WTC11 (cell line): ENCODE measurements at regions not wholly inside any gene's neighbourhood (a gene's known extent, or its start where the extent isn't known, plus 50 kb on each side); places are given as distances from the start of the nearest gene placed in this dataset.

Experiments used
- ATAC-seq: fragments of 200-7000 bp; cut with Tn5 transposase; 2 replicates; pipeline ENCODE4 v1.10.0; 2021; ENCODE audit warnings: mild to moderate bottlenecking, moderate library complexity
- CTCF ChIA-PET: fragments of 300-600 bp; sonication (Branson Sonifier 250); formaldehyde crosslinking; loops from one replicate; lab custom pipeline; 2021; ENCODE audit warnings: antibody characterized with exemption; lab: Charles Lee
- POLR2A ChIA-PET: fragments of 350-600 bp; sonication (Branson Sonifier 250); formaldehyde crosslinking; loops from one replicate; lab custom pipeline; 2021; ENCODE audit warnings: antibody characterized with exemption; lab: Charles Lee
- DNase-seq: peaks from one replicate; pipeline ENCODE4 v3.0.0; 2021; ENCODE audit warnings: low spot score
- H3K27ac Mint-ChIP-seq: 2 replicates; pipeline ENCODE4 v1.8.0; 2021; ENCODE audit warnings: mixed read lengths
- H3K27me3 Mint-ChIP-seq: 2 replicates; pipeline ENCODE4 v1.8.0; 2021; ENCODE audit warnings: low read depth, mild to moderate bottlenecking, moderate library complexity, mixed read lengths
- H3K36me3 Mint-ChIP-seq: 2 replicates; pipeline ENCODE4 v1.8.0; 2021; ENCODE audit warnings: mixed read lengths
- H3K4me1 Mint-ChIP-seq: 2 replicates; pipeline ENCODE4 v1.8.0; 2022; ENCODE audit warnings: mixed read lengths
- H3K4me3 Mint-ChIP-seq: 2 replicates; pipeline ENCODE4 v1.8.0; 2021; ENCODE audit warnings: mild to moderate bottlenecking, moderate library complexity, mixed read lengths
- H3K9me3 Mint-ChIP-seq: 2 replicates; pipeline ENCODE4 v1.8.0; 2021; ENCODE audit warnings: mixed read lengths
- ESRRA ChIP-seq: sonication (generic); formaldehyde crosslinking; IDR thresholded peaks from 2 replicates; pipeline ENCODE4 v1.8.1; 2022; ENCODE audit warnings: mild to moderate bottlenecking, missing genetic modification reagents, borderline replicate concordance
- FOXJ3 ChIP-seq: sonication (generic); formaldehyde crosslinking; IDR thresholded peaks from 2 replicates; pipeline ENCODE4 v1.9.0; 2021; ENCODE audit warnings: missing genetic modification reagents, mild to moderate bottlenecking, borderline replicate concordance
- GTF2I ChIP-seq: fragments of 250-450 bp; sonication (Bioruptor Pico); conservative IDR thresholded peaks from 2 replicates; pipeline ENCODE4 v1.4.0; 2021; ENCODE audit warnings: mild to moderate bottlenecking
- JAZF1 ChIP-seq: fragments of 250-450 bp; sonication (Bioruptor Pico); IDR thresholded peaks from 2 replicates; pipeline ENCODE4 v1.9.0; 2021; ENCODE audit warnings: moderate library complexity, mild to moderate bottlenecking, inconsistent platforms
- KAT7 ChIP-seq: sonication (generic); formaldehyde crosslinking; IDR thresholded peaks from 2 replicates; pipeline ENCODE4 v1.8.1; 2023; ENCODE audit warnings: missing genetic modification reagents, mild to moderate bottlenecking, borderline replicate concordance
- MXD4 ChIP-seq: fragments of 250-450 bp; sonication (Bioruptor Pico); IDR thresholded peaks from 2 replicates; pipeline ENCODE4 v1.8.0; 2021; ENCODE audit warnings: mild to moderate bottlenecking, moderate library complexity, borderline replicate concordance
- SMAD4 ChIP-seq: sonication (generic); formaldehyde crosslinking; IDR thresholded peaks from 2 replicates; pipeline ENCODE4 v1.8.0; 2022; ENCODE audit warnings: mild to moderate bottlenecking, missing genetic modification reagents
- TEAD1 ChIP-seq: sonication (generic); formaldehyde crosslinking; IDR thresholded peaks from 2 replicates; pipeline ENCODE4 v1.8.0; 2022; ENCODE audit warnings: mild to moderate bottlenecking, missing genetic modification reagents
- ZNF317 ChIP-seq: sonication (generic); formaldehyde crosslinking; IDR thresholded peaks from 2 replicates; pipeline ENCODE4 v1.8.1; 2023; ENCODE audit warnings: low read depth, mild to moderate bottlenecking, moderate library complexity, missing genetic modification reagents, borderline replicate concordance
- TF ChIP-seq, protein P1 (sequence below): sonication (generic); formaldehyde crosslinking; IDR thresholded peaks from 2 replicates; pipeline ENCODE4 v1.8.1; 2023; ENCODE audit warnings: mild to moderate bottlenecking, missing genetic modification reagents, moderate library complexity
- TF ChIP-seq, protein P2 (sequence below): fragments of 250-450 bp; sonication (Bioruptor Pico); IDR thresholded peaks from 2 replicates; pipeline ENCODE4 v2.1.2; 2022; ENCODE audit warnings: mild to moderate bottlenecking, moderate library complexity
- TF ChIP-seq, protein P3 (sequence below): sonication (generic); formaldehyde crosslinking; IDR thresholded peaks from 2 replicates; pipeline ENCODE4 v1.8.0; 2023; ENCODE audit warnings: mild to moderate bottlenecking, missing genetic modification reagents
- TF ChIP-seq, protein P4 (sequence below): sonication (generic); formaldehyde crosslinking; IDR thresholded peaks from 2 replicates; pipeline ENCODE4 v1.8.1; 2023; ENCODE audit warnings: mild to moderate bottlenecking, missing genetic modification reagents, moderate library complexity
- TF ChIP-seq, protein P5 (sequence below): sonication (generic); formaldehyde crosslinking; IDR thresholded peaks from 2 replicates; pipeline ENCODE4 v1.8.0; 2022; ENCODE audit warnings: missing genetic modification reagents
- TF ChIP-seq, protein P6 (sequence below): sonication (generic); formaldehyde crosslinking; IDR thresholded peaks from 2 replicates; pipeline ENCODE4 v1.8.1; 2022; ENCODE audit warnings: mild to moderate bottlenecking, moderate library complexity, missing genetic modification reagents
- TF ChIP-seq, protein P7 (sequence below): sonication (generic); formaldehyde crosslinking; IDR thresholded peaks from 2 replicates; pipeline ENCODE4 v1.8.0; 2022; ENCODE audit warnings: mild to moderate bottlenecking, missing genetic modification reagents
- TF ChIP-seq, protein P8 (sequence below): fragments of 250-450 bp; sonication (Bioruptor Pico); IDR thresholded peaks from 2 replicates; pipeline ENCODE4 v1.9.0; 2021; ENCODE audit warnings: moderate library complexity, mild to moderate bottlenecking, inconsistent platforms, borderline replicate concordance

DNA sequence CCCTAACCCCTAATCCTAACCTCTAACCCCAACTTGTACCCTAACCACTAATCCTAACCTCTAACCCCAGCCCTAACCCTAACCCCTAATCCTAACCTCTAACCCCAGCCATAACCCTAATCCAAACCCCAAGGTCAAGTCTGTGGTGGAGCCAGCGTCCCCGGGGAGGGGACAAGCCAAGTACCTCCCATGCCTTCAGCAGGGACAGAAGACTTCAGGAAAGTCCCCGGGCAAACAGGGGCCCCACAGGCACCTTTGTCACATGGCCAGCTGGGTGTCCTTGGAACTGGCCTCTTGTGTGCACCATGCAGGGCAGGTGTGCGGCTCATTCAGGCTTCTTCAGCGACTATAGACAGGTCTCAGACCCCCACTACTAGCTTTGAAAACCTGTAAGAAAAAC is 555.8 kb downstream of the BRD1 start:
- Mint-ChIP-seq H3K27ac (no peak overlapping the region), H3K4me3 (no peak overlapping the region), H3K36me3 (peaks cover 3% of the 10 kb centered on the region), H3K27me3 (peaks cover 43% of the 10 kb centered on the region), H3K9me3 (peaks cover 4% of the 10 kb centered on the region; the same call in 1 of the 2 replicates)
- ATAC-seq (no peak), DNase-seq (no peak)
- CTCF ChIA-PET: no interaction called here
- POLR2A ChIA-PET: no interaction called here
- TF ChIP-seq, protein P1, sequence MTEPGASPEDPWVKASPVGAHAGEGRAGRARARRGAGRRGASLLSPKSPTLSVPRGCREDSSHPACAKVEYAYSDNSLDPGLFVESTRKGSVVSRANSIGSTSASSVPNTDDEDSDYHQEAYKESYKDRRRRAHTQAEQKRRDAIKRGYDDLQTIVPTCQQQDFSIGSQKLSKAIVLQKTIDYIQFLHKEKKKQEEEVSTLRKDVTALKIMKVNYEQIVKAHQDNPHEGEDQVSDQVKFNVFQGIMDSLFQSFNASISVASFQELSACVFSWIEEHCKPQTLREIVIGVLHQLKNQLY (CRISPR knock-in tag): no peak
- TF ChIP-seq, protein P2, sequence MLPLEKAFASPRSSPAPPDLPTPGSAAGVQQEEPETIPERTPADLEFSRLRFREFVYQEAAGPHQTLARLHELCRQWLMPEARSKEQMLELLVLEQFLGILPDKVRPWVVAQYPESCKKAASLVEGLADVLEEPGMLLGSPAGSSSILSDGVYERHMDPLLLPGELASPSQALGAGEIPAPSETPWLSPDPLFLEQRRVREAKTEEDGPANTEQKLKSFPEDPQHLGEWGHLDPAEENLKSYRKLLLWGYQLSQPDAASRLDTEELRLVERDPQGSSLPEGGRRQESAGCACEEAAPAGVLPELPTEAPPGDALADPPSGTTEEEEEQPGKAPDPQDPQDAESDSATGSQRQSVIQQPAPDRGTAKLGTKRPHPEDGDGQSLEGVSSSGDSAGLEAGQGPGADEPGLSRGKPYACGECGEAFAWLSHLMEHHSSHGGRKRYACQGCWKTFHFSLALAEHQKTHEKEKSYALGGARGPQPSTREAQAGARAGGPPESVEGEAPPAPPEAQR (CRISPR knock-in tag): no peak
- TF ChIP-seq JAZF1 (CRISPR knock-in tag): no peak
- TF ChIP-seq, protein P3, sequence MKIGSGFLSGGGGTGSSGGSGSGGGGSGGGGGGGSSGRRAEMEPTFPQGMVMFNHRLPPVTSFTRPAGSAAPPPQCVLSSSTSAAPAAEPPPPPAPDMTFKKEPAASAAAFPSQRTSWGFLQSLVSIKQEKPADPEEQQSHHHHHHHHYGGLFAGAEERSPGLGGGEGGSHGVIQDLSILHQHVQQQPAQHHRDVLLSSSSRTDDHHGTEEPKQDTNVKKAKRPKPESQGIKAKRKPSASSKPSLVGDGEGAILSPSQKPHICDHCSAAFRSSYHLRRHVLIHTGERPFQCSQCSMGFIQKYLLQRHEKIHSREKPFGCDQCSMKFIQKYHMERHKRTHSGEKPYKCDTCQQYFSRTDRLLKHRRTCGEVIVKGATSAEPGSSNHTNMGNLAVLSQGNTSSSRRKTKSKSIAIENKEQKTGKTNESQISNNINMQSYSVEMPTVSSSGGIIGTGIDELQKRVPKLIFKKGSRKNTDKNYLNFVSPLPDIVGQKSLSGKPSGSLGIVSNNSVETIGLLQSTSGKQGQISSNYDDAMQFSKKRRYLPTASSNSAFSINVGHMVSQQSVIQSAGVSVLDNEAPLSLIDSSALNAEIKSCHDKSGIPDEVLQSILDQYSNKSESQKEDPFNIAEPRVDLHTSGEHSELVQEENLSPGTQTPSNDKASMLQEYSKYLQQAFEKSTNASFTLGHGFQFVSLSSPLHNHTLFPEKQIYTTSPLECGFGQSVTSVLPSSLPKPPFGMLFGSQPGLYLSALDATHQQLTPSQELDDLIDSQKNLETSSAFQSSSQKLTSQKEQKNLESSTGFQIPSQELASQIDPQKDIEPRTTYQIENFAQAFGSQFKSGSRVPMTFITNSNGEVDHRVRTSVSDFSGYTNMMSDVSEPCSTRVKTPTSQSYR (CRISPR knock-in tag): no peak
- TF ChIP-seq ZNF317 (CRISPR knock-in tag): no peak
- TF ChIP-seq, protein P4, sequence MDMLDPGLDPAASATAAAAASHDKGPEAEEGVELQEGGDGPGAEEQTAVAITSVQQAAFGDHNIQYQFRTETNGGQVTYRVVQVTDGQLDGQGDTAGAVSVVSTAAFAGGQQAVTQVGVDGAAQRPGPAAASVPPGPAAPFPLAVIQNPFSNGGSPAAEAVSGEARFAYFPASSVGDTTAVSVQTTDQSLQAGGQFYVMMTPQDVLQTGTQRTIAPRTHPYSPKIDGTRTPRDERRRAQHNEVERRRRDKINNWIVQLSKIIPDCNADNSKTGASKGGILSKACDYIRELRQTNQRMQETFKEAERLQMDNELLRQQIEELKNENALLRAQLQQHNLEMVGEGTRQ (CRISPR knock-in tag): no peak
- no peak for TF ChIP-seq SMAD4
- TF ChIP-seq, all 79 proteins: peak for 0
- H3K4me1 Mint-ChIP-seq: peaks cover 35% of the 10 kb centered on the region

DNA sequence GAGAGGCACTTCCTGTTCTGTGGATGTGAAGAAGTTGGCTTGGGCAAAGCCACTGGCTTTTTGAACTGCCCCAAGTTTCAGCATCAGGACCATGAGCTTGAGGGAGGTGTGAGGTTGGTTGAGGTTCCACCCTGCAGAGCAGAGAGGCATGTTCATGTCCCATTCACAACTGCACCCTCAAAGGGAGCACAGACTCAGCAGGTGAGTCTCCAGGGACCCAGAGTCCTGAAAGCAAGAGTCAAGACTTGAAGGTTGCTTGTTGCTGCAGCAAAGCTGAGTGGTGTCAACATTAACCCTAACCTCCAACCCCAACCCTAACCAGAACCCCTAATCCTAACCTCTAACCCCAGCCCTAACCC is 556.3 kb downstream of the BRD1 start:
- ChIA-PET CTCF (no interaction called here), POLR2A (no interaction called here)
- Mint-ChIP-seq H3K27me3 (peaks cover 43% of the 10 kb centered on the region), H3K36me3 (peaks cover 3% of the 10 kb centered on the region), H3K9me3 (peaks cover 4% of the 10 kb centered on the region; the same call in 1 of the 2 replicates), H3K4me1 (peaks cover 39% of the 10 kb centered on the region), H3K27ac (no peak overlapping the region), H3K4me3 (no peak overlapping the region)
- no peak for ATAC-seq
- DNase-seq: no peak
- TF ChIP-seq ESRRA (no peak), GTF2I (CRISPR knock-in tag) (no peak), KAT7 (CRISPR knock-in tag) (no peak), FOXJ3 (CRISPR knock-in tag) (no peak), MXD4 (CRISPR knock-in tag) (no peak), TEAD1 (CRISPR knock-in tag) (no peak)
- TF ChIP-seq, protein P5, sequence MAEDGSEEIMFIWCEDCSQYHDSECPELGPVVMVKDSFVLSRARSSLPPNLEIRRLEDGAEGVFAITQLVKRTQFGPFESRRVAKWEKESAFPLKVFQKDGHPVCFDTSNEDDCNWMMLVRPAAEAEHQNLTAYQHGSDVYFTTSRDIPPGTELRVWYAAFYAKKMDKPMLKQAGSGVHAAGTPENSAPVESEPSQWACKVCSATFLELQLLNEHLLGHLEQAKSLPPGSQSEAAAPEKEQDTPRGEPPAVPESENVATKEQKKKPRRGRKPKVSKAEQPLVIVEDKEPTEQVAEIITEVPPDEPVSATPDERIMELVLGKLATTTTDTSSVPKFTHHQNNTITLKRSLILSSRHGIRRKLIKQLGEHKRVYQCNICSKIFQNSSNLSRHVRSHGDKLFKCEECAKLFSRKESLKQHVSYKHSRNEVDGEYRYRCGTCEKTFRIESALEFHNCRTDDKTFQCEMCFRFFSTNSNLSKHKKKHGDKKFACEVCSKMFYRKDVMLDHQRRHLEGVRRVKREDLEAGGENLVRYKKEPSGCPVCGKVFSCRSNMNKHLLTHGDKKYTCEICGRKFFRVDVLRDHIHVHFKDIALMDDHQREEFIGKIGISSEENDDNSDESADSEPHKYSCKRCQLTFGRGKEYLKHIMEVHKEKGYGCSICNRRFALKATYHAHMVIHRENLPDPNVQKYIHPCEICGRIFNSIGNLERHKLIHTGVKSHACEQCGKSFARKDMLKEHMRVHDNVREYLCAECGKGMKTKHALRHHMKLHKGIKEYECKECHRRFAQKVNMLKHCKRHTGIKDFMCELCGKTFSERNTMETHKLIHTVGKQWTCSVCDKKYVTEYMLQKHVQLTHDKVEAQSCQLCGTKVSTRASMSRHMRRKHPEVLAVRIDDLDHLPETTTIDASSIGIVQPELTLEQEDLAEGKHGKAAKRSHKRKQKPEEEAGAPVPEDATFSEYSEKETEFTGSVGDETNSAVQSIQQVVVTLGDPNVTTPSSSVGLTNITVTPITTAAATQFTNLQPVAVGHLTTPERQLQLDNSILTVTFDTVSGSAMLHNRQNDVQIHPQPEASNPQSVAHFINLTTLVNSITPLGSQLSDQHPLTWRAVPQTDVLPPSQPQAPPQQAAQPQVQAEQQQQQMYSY: no peak
- TF ChIP-seq, protein P2 (CRISPR knock-in tag): no peak
- TF ChIP-seq, protein P6, sequence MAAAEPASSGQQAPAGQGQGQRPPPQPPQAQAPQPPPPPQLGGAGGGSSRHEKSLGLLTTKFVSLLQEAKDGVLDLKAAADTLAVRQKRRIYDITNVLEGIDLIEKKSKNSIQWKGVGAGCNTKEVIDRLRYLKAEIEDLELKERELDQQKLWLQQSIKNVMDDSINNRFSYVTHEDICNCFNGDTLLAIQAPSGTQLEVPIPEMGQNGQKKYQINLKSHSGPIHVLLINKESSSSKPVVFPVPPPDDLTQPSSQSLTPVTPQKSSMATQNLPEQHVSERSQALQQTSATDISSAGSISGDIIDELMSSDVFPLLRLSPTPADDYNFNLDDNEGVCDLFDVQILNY (CRISPR knock-in tag): no peak
- TF ChIP-seq, protein P7, sequence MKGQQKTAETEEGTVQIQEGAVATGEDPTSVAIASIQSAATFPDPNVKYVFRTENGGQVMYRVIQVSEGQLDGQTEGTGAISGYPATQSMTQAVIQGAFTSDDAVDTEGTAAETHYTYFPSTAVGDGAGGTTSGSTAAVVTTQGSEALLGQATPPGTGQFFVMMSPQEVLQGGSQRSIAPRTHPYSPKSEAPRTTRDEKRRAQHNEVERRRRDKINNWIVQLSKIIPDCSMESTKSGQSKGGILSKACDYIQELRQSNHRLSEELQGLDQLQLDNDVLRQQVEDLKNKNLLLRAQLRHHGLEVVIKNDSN (CRISPR knock-in tag): no peak
- TF ChIP-seq, protein P3 (CRISPR knock-in tag): no peak
- TF ChIP-seq, protein P8, sequence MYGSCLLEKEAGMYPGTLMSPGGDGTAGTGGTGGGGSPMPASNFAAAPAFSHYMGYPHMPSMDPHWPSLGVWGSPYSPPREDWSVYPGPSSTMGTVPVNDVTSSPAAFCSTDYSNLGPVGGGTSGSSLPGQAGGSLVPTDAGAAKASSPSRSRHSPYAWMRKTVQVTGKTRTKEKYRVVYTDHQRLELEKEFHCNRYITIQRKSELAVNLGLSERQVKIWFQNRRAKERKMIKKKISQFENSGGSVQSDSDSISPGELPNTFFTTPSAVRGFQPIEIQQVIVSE: no peak
